ENCODE measurements at regions not wholly inside any gene's neighbourhood (a gene's known extent, or its start where the extent isn't known, plus 50 kb on each side); places are given as distances from the start of the nearest gene placed in this dataset.
A peak's percentile ranks its signal among the peaks of the same experiment; 100 is the strongest.

- DNase-seq (ENCODE audit: extremely low spot score) = no peak
- TF ChIP-seq CTCF (IDR thresholded peaks at IDR 0.05; ENCODE audit: control extremely low read depth, extremely low read depth, low read depth, missing control alignments) = no peak
- ChIA-PET POLR2A (no interaction called here), CTCF (interaction anchor here (1.8 kb wide), 1 partner anchor 9 kb away, joined by 5 read pairs; no protein-coding TSS in a partner anchor)
These were observed 225.6 kb upstream of the HMGA2 start for GRCh38 chr12:65598688-65599087.

GRCh38 chr12:65602253-65602609, 222.1 kb upstream of the HMGA2 start:
- no peak for DNase-seq (ENCODE audit: extremely low spot score)
- ChIA-PET POLR2A (no interaction called here), CTCF (interaction anchor here (0.7 to 2.1 kb wide), 45 partner anchors 10 to 807 kb away, joined by 3 to 15 read pairs (median 4); no protein-coding TSS in a partner anchor)
- TF ChIP-seq CTCF (IDR thresholded peaks at IDR 0.05; ENCODE audit: control extremely low read depth, extremely low read depth, low read depth, missing control alignments) = no peak

GRCh38 chr12:65602610-65603295, 221.5 kb upstream of the HMGA2 start:
- peak; percentile 74 for TF ChIP-seq CTCF (IDR thresholded peaks at IDR 0.05; ENCODE audit: control extremely low read depth, extremely low read depth, low read depth, missing control alignments)
- CTCF ChIA-PET = interaction anchor here (0.6 to 2.1 kb wide), 51 partner anchors 8 to 806 kb away, joined by 3 to 15 read pairs (median 4); no protein-coding TSS in a partner anchor

GRCh38 chr12:65603438-65604351, 220.6 kb upstream of the HMGA2 start:
- TF ChIP-seq CTCF (IDR thresholded peaks at IDR 0.05; ENCODE audit: control extremely low read depth, extremely low read depth, low read depth, missing control alignments) = no peak
- DNase-seq (ENCODE audit: extremely low spot score) = no peak
- POLR2A ChIA-PET = no interaction called here
- CTCF ChIA-PET = interaction anchor here (1.0 to 2.1 kb wide), 16 partner anchors 9 to 585 kb away, joined by 3 to 15 read pairs (median 5); no protein-coding TSS in a partner anchor

More at GRCh38 chr12:65602610-65603295, 221.5 kb upstream of the HMGA2 start:
- peak; percentile 44 for DNase-seq (ENCODE audit: extremely low spot score)
- POLR2A ChIA-PET = no interaction called here

- DNase-seq (ENCODE audit: extremely low spot score) = no peak
- ChIA-PET CTCF (interaction anchor here (2.0 kb wide), 1 partner anchor 484 kb away, joined by 4 read pairs; no protein-coding TSS in a partner anchor), POLR2A (no interaction called here)
- TF ChIP-seq CTCF (IDR thresholded peaks at IDR 0.05; ENCODE audit: control extremely low read depth, extremely low read depth, low read depth, missing control alignments) = no peak
These were observed 219.3 kb upstream of the HMGA2 start for GRCh38 chr12:65605019-65605418.

- ChIA-PET CTCF (interaction anchor here (2.0 kb wide), 1 partner anchor 483 kb away, joined by 4 read pairs; no protein-coding TSS in a partner anchor), POLR2A (no interaction called here)
These were observed 218.1 kb upstream of the HMGA2 start for GRCh38 chr12:65606008-65606766.

More at GRCh38 chr12:65606008-65606766, 218.1 kb upstream of the HMGA2 start:
- DNase-seq (ENCODE audit: extremely low spot score) = no peak
- no peak for TF ChIP-seq CTCF (IDR thresholded peaks at IDR 0.05; ENCODE audit: control extremely low read depth, extremely low read depth, low read depth, missing control alignments)

Data from GM10248 (cell line).